ENCODE measurements at regions not wholly inside any gene's neighbourhood (a gene's known extent, or its start where the extent isn't known, plus 50 kb on each side); places are given as distances from the start of the nearest gene placed in this dataset.

- no peak for TF ChIP-seq EZH2phosphoT487 (IDR thresholded peaks at IDR 0.05; ENCODE audit: unreplicated experiment)
- no peak for TF ChIP-seq STAT1 (IDR thresholded peaks at IDR 0.05; ENCODE audit: unreplicated experiment)
- no peak for TF ChIP-seq EZH2 (IDR thresholded peaks at IDR 0.05; ENCODE audit: low read depth, unreplicated experiment)
- TF ChIP-seq, protein P1, sequence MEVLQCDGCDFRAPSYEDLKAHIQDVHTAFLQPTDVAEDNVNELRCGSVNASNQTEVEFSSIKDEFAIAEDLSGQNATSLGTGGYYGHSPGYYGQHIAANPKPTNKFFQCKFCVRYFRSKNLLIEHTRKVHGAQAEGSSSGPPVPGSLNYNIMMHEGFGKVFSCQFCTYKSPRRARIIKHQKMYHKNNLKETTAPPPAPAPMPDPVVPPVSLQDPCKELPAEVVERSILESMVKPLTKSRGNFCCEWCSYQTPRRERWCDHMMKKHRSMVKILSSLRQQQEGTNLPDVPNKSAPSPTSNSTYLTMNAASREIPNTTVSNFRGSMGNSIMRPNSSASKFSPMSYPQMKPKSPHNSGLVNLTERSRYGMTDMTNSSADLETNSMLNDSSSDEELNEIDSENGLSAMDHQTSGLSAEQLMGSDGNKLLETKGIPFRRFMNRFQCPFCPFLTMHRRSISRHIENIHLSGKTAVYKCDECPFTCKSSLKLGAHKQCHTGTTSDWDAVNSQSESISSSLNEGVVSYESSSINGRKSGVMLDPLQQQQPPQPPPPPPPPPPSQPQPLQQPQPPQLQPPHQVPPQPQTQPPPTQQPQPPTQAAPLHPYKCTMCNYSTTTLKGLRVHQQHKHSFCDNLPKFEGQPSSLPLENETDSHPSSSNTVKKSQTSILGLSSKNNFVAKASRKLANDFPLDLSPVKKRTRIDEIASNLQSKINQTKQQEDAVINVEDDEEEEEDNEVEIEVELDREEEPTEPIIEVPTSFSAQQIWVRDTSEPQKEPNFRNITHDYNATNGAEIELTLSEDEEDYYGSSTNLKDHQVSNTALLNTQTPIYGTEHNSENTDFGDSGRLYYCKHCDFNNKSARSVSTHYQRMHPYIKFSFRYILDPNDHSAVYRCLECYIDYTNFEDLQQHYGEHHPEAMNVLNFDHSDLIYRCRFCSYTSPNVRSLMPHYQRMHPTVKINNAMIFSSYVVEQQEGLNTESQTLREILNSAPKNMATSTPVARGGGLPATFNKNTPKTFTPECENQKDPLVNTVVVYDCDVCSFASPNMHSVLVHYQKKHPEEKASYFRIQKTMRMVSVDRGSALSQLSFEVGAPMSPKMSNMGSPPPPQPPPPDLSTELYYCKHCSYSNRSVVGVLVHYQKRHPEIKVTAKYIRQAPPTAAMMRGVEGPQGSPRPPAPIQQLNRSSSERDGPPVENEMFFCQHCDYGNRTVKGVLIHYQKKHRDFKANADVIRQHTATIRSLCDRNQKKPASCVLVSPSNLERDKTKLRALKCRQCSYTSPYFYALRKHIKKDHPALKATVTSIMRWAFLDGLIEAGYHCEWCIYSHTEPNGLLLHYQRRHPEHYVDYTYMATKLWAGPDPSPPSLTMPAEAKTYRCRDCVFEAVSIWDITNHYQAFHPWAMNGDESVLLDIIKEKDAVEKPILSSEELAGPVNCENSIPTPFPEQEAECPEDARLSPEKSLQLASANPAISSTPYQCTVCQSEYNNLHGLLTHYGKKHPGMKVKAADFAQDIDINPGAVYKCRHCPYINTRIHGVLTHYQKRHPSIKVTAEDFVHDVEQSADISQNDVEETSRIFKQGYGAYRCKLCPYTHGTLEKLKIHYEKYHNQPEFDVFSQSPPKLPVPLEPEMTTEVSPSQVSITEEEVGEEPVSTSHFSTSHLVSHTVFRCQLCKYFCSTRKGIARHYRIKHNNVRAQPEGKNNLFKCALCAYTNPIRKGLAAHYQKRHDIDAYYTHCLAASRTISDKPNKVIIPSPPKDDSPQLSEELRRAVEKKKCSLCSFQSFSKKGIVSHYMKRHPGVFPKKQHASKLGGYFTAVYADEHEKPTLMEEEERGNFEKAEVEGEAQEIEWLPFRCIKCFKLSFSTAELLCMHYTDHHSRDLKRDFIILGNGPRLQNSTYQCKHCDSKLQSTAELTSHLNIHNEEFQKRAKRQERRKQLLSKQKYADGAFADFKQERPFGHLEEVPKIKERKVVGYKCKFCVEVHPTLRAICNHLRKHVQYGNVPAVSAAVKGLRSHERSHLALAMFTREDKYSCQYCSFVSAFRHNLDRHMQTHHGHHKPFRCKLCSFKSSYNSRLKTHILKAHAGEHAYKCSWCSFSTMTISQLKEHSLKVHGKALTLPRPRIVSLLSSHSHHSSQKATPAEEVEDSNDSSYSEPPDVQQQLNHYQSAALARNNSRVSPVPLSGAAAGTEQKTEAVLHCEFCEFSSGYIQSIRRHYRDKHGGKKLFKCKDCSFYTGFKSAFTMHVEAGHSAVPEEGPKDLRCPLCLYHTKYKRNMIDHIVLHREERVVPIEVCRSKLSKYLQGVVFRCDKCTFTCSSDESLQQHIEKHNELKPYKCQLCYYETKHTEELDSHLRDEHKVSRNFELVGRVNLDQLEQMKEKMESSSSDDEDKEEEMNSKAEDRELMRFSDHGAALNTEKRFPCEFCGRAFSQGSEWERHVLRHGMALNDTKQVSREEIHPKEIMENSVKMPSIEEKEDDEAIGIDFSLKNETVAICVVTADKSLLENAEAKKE (CRISPR knock-in tag; IDR thresholded peaks at IDR 0.05), result no peak
- TF ChIP-seq ZNF114 (CRISPR knock-in tag; IDR thresholded peaks at IDR 0.05), result no peak
- TF ChIP-seq REST (IDR thresholded peaks at IDR 0.05; ENCODE audit: unreplicated experiment), result no peak
- TF ChIP-seq CTCF (conservative IDR thresholded peaks at IDR 0.05; ENCODE audit: low read depth in 2 of 2), result no peak
- no peak for TF ChIP-seq POLR2AphosphoS5 (IDR thresholded peaks at IDR 0.05; ENCODE audit: low read depth)
- TF ChIP-seq ZNF331 (CRISPR knock-in tag; IDR thresholded peaks at IDR 0.05; ENCODE audit: low read depth), result no peak
- no peak overlapping the region for H3K4me3 Mint-ChIP-seq
- H3K27me3 ChIP-seq (ENCODE audit: insufficient read depth), result no peaks in the 10 kb centered on the region
- no peak overlapping the region for H3K27ac Mint-ChIP-seq
- H3K79me2 ChIP-seq (replicated peaks; ENCODE audit: insufficient read depth), result no peaks in the 10 kb centered on the region
- no peaks in the 10 kb centered on the region for H3K4me1 ChIP-seq (ENCODE audit: insufficient read depth)
- 0 out of 3 replicates have a peak, but pooled peaks cover 3% of the 10 kb centered on the region for H3K36me3 Mint-ChIP-seq (ENCODE audit: low read depth)
- H3K36me3 ChIP-seq (ENCODE audit: insufficient read depth), result no peaks in the 10 kb centered on the region
- ATAC-seq, result no peak
- no peak overlapping the region for H3K4me3 ChIP-seq
- no peak overlapping the region for H3K4me2 ChIP-seq
- no peaks in the 10 kb centered on the region for H3K9me2 ChIP-seq (ENCODE audit: insufficient read depth)
- peaks cover 7% of the 10 kb centered on the region; the same call in 1 of the 3 replicates for H3K9me3 Mint-ChIP-seq
- H3K27me3 Mint-ChIP-seq (ENCODE audit: insufficient read depth, low read depth, poor library complexity), result no peaks in the 10 kb centered on the region
- H4K20me1 ChIP-seq (replicated peaks; ENCODE audit: insufficient read depth), result no peaks in the 10 kb centered on the region
- no peak for DNase-seq (ENCODE audit: low spot score)
- H3K4me1 Mint-ChIP-seq, result no peaks in the 10 kb centered on the region
- no peak overlapping the region for H3K27ac ChIP-seq (ENCODE audit: low read depth)
- H3F3A ChIP-seq (replicated peaks; ENCODE audit: low read depth), result no peaks in the 10 kb centered on the region
- peak overlapping the region; percentile 88; the same call in 1 of the 2 replicates for H2AFZ ChIP-seq
Observed at GRCh38 chr2:217090024-217090473, 230.2 kb upstream of the TNP1 start.
